Adrenal gland (tissue), 5 donors: ENCODE measurements at regions not wholly inside any gene's neighbourhood (a gene's known extent, or its start where the extent isn't known, plus 50 kb on each side); places are given as distances from the start of the nearest gene placed in this dataset.

Experiments used
- CTCF ChIP-seq, 6 experiments: fragments of 450-650 bp in 4 of 6; fragments of 200-600 bp in 2 of 6; sonication (generic) in 1 of 6; IDR thresholded peaks; 1 replicate in 5 of 6; 2 replicates in 1 of 6; pipeline versions ENCODE4 v1.5.1 to v1.8.0; 2016 to 2021; ENCODE audit warnings: antibody characterized with exemption in 6 of 6, mild to moderate bottlenecking in 2 of 6, moderate library complexity in 1 of 6
- POLR2A ChIP-seq, 2 donors: fragments of 450-650 bp; IDR thresholded peaks; one replicate each; pipeline ENCODE4 v1.6.1; 2017; ENCODE audit warnings: antibody characterized with exemption in 2 of 2, mild to moderate bottlenecking in 2 of 2, moderate library complexity in 1 of 2
- donor health status: DM: no; HTN: no; CAD: no.

GRCh38 chr21:22311741-22312462 is 1313.7 kb downstream of the NCAM2 start:
- TF ChIP-seq CTCF (IDR thresholded peaks at IDR 0.05) (no peak), POLR2A (IDR thresholded peaks at IDR 0.05) (no peak)
